HG02981 (cell line): ENCODE measurements at regions not wholly inside any gene's neighbourhood (a gene's known extent, or its start where the extent isn't known, plus 50 kb on each side); places are given as distances from the start of the nearest gene placed in this dataset.

Experiments used
- ATAC-seq: cut with Tn5 transposase; IDR thresholded peaks from one replicate; pipeline ENCODE4 v1.9.1; 2021; ENCODE audit warnings: mild to moderate bottlenecking, moderate library complexity; ENCODE audit not compliant: unreplicated experiment

DNA sequence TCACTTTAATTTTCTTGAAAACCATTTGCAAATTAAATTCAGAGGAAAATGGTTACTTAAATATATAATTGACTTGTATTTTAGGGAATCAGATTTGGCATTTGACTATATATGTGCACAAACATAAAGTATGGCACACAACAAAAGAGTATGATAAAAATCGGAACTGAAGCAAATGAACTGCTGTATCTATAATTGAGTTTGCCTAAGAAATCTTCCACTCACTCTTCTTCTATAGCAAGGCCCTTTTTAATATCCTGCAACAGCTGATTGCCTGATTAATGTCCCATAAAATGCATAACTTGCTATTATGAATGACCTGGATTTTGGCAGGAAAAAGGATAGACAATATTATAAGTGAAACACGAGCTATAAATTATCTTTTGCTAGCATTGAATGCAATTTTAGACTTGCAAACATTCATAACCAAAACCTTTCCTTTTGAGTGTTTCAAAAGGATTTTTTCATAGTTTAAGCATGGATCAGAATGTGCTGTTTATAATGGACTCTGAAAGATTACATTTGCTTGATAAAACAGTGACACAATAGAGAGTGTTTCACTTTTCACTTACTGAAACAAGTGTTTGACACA is 2204.3 kb downstream of the MRPL39 start:
- no peak for ATAC-seq

DNA sequence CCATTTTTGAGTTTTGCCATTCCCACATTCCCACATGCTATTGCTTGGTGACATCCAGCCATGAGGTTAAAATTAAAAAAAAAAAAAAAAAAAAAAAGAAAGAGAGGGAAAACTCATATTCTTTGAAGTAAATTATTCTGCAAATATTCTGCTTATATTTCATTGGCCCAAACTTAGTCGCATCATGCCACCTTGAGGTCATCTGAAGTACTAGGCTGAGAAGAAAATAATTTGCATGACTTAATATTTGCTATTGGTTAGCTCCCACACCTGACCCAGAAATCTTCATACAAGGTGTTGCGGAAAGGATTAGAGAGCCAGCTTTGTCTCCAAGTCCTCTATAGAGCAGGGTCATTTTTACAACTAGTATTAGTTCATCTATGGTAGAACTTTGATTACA is 2206.0 kb downstream of the MRPL39 start:
- ATAC-seq: peak; percentile 76

DNA sequence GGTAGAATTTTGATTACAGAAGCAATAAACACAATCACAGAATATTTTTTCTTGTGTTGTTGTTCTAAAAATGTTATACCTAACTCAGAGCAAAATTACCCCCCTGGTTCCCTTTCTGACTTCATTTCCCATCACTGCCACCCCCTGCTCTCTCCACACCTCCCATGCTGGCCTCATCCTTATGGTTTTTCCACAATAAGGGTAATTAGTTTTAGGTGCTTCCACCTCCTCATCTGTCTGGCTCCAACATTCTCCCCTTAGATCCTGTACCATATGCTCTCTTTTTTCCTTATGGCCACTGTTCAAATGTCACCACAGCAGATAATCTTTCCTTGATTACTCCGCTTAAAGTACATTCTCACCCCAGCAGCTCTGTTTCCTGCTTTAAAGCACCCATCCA is 2208.6 kb downstream of the MRPL39 start:
- no peak for ATAC-seq

DNA sequence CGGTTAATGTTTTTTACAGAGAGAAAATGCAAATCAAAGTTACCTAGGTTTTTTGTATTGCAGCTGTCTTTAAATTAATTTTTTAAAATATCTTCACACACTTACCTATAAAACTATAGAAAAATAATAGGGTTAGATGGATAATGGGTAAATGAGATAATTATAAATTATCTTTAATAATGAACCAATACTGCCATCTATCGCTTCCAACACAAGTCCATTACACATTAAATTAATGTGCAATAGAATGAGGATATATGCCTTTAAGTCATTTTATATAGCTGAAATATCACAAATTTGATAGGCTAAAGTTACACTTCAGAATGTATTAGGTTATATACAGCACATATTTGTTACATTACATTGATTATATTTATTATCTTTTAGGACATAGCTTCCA is 2212.8 kb downstream of the MRPL39 start:
- no peak for ATAC-seq

DNA sequence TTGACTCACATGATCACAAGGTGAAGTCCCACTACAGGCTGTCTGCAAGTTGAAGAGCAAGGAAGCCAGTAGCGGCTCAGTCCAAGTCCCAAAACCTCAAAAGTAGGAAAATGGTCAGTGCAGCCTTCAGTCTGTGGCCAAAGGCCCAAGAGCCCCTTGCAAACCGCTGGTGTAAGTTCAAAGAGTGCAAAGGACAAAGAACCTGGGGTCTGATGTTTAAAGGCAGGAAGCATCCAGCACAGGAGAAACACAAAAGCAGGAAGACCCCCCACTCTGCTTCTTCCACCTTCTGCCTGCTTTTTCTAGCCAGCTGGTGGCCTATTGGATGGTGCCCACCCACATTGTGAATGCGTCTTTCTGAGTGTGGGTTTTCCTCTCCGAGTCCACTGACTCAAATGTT is 2222.6 kb downstream of the MRPL39 start:
- ATAC-seq: no peak

DNA sequence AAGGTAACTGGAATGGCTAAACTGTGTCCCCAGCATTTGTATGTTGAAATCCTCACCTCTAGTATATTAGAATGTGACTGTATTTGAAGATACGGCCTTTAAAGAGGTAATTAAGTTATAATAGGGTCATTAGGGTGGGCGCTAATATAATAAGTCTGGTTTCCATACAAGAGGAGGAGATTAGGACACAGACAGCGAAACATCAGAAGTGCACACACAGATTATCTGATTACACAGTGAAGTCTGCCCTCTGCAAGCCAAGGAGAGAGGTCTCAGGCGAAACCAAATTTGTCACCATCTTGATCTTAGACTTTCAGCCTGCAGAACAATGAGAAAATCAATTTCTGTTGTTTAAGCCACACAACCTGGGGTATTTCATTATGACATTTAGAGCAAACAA is 2233.1 kb downstream of the MRPL39 start:
- no peak for ATAC-seq

DNA sequence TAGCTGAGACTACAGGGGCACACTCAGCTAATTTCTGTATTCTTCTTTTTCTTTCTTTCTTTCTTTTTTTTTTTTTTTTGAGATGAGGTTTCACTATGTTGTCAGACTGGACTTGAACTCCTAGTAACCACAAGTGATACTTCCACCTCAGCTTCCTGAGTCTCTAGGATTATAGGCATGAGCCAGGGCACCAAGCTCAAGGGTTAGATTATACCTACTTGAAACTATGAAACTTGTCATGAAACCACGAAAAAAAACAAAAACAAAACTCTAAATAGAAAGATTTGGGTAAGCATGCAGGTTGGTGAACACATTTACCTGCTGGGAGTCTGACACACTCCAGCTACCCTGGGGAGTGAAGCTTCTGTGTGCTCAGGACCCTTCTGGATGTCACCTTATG is 2250.4 kb downstream of the MRPL39 start:
- no peak for ATAC-seq

DNA sequence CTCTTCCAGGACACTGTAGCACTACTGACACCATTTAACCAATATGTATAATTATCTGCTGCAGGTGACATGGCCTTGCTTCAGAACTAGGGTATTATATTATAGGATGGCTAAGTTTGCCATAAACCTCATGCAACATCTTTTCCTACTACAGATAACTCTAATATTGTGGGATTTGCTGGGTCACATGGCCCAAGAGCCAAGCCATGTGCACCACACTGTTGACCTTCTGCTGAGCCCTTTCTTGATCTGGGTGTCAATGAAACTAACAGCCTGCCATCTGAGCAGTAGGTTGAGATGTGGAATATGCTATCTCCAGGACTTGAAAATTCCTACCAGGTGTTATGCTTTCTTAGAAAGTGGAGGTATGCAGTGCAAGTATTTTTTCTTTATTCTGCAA is 2291.1 kb downstream of the MRPL39 start:
- no peak for ATAC-seq

DNA sequence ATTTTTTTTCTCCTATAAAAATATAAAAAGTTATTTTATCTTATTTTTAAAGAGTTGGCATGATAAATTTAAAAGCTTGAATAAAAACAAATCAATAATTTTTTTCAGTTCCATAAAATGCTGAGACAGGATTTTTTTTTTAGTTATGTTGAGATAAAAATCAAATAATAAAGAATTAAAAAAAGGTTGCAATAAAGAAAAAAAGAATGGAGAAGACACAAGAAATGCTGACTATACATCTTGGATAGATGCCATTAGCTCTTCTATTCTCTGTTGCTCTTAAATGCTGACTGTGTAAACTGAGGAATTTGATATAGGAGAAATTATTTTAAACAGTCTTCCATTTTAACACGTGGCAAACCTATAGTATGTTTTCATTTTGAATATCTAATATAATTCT is 2298.5 kb downstream of the MRPL39 start:
- no peak for ATAC-seq

DNA sequence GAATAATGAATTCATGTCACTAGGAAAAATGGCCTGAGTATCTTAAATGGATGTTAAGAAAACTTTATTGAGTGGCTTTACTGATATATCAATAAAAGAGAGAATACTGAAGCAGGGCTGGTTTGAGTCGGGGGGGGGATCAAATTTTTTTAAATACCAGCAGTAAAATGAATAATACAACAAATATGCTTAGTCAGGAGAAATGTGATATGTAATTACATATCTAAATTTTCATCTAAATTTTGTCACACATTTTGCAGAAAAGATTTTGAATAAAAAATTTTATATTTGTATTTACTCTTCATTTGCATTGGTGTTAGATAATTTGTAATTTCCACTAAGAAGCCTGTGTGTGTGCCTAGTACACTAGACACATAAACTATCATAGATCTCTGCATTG is 2300.2 kb downstream of the MRPL39 start:
- ATAC-seq: no peak

DNA sequence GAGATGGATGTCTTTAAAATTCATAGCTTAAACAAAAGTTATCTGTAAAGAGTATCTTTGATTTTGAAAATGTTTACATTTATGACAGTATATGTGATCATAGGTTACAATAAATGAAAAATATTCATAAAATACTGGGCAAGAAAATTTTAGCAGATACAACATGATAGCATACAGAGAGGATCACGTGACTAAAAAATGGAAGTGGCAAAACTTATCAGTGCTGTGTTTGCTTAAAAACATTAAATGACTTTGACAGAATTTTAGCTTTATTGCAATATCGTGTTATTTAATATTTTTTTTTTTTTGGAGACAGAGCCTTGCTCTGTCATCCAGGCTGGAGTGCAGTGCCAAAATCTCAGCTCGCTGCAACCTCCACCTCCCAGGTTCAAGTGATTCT is 2294.1 kb downstream of the NCAM2 start:
- no peak for ATAC-seq

DNA sequence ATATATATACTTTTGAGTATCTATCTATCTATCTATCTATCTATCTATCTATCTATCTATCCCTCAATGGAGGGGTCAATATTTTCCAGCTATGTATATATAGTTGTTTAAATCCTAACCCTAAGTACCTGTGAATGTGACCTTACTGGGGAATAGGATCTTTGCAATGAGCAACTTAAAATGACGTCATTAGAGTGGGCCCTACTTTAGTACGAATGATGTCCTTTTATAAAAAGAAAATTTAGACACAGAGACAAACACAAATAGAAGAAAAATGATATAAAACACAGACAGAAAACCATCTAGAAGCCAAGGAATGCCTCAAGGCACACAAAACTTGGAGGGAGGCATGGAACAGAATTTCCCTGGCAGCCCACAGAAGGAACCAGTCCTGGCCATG is 2283.7 kb downstream of the NCAM2 start:
- ATAC-seq: no peak

DNA sequence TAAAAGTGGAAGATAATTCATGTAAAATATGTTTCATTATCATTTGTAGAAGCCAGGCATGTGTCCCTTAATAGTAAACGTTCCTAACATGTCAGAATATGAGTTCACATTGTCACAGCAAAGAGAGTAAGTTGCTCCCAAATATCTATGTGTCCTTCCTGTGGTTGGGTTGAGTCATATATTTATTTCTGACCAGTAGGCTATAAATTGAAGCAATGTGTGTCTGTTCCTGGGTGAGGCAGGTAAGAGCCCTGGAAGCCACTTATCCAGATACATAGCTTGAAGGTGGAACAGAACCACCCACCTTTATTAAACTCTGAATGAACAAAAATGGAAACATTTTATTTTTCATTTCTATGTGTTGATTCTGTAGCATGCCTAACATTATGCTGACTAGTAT is 2251.6 kb downstream of the NCAM2 start:
- no peak for ATAC-seq

DNA sequence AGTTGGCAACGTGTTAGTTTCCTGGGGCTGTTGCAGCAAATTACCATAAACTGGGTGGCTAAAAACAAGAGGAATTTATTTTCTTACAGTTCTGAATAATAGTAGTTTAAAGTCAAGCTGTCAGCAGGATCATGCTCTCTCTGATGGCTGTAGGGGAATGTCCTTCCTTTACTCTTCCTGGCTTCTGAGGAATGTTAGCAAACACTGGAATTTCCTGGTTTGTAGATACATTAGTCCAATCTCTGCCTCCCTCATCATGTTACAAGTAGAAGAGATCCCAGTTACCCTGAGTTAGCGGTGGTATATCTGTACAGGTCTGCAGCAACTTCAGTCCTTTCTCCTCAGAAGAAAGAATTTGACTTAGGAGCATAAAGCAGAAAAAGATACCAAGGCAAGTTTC is 2249.1 kb downstream of the NCAM2 start:
- ATAC-seq: no peak

DNA sequence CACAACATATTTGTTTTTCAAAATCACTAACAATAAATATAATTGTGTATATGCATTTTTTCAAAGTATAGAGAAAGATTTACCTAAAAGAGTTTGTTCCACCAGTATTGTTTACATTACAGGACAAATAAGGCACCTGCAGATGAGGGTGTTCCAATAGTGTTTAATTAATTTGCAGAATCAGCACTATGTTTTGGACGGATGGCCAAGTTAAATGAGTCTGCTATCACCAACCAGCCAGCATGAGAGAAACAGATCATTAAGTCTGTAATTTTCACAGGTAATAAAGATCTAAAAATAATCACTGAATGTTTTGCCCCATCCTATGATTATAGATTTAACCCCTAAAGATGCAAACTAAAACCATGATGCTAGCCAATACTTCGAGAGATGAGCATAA is 2247.0 kb downstream of the NCAM2 start:
- no peak for ATAC-seq

DNA sequence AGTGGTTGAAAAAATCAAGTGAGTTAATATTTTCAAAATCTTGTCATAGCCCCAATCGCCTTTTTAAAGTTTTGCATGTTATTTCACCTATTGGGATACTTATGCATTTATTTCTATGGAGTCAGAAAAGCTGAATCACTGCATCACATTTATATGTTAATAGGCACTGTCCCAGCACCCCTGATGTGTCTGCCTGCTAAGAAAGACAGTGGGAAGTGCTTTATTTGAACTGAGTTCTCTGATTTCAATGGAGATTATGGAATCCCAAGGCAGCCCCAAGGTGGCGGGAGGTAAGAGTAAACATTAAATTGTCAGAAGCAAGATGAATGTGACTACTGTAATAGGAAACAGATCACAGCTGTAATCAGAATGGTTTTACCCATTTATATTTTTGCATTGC is 2225.7 kb downstream of the NCAM2 start:
- ATAC-seq: no peak

DNA sequence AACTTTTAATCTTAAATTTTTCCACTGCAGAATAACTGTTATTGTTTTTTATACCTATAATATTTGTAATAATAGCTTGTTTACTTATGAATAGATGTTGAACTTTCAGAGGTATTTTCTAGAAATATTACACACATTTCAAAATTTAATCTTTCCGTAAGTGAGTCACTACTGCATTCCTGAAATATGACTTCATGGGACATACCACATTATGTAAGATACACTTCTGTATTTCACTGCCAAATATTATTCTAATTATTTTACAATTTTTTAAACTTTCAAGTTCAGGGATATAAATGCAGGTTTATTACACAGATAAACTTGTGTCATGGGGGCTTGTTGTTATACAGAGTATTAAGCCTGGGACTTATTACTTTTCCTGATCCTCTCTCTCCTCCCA is 2220.5 kb downstream of the NCAM2 start:
- no peak for ATAC-seq

DNA sequence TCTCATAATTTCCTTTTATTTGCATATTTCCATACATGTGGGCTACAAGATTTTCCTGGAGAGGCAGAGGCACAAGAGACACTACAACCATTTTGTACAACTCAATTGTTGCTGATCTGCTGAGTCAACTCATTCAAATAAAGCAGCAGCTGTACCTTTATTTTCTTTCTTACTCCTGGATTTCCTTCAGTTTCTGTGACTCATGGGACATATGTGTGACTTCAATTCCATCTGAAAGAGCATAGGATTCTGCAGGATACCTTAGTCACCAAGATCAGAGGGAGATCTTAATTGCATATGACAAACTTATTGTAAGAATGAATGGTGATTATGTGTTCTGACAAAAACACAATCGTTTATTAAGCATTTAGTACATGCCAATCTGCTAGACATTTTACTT is 2219.4 kb downstream of the NCAM2 start:
- ATAC-seq: no peak

DNA sequence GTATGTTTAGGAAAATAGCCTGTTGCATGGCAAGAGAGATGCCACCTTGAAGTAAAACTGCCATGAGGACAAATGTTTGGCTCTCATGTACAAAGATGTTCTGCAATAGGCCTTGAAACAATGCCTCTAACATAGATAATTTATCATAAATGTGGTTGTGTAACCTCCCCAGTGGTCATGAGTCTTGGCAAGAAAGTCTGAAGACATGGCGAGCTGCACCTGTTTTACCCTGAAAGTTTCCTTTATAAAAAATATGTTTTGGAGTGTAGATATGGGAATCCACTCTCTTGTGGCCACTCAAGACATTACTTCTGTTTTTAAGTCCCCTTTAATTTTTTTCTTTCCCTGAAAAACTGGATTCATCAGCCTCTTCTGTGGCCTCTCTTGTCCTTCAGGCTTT is 2217.1 kb downstream of the NCAM2 start:
- no peak for ATAC-seq
